H1 (cell line): ENCODE measurements at regions not wholly inside any gene's neighbourhood (a gene's known extent, or its start where the extent isn't known, plus 50 kb on each side); places are given as distances from the start of the nearest gene placed in this dataset.

ENCODE experiments used
- CTCF ChIA-PET: fragments of 300-600 bp; sonication (Branson Sonifier 250); formaldehyde crosslinking; loops from one replicate; lab custom pipeline; 2021; ENCODE audit not compliant: partially characterized antibody; lab: Charles Lee
- POLR2A ChIA-PET: fragments of 300-600 bp; sonication (Branson Sonifier 250); formaldehyde crosslinking; loops from one replicate; lab custom pipeline; 2021; ENCODE audit warnings: inconsistent platforms; ENCODE audit not compliant: partially characterized antibody; lab: Charles Lee
- DNase-seq, 2 experiments: peaks; one replicate each; pipeline versions ENCODE4 v3.0.0 to v3.0.0-alpha.2; 2010 to 2022; ENCODE audit warnings: low spot score in 2 of 2, low read depth in 1 of 2, mixed read lengths in 1 of 2
- FAIRE-seq: peaks from 2 replicates; lab custom pipeline; 2011; peaks lifted over from hg19 to GRCh38; lab: Jason Lieb, UNC
- H2AFZ ChIP-seq: 2 replicates; pipeline ENCODE4 v1.8.1; 2012; ENCODE audit warnings: low read length, inconsistent platforms
- H2AK5ac ChIP-seq: 2 replicates; pipeline ENCODE4 v1.6.1; 2013; ENCODE audit warnings: low read depth, low read length
- H2BK120ac ChIP-seq: replicated peaks from 2 replicates; pipeline ENCODE3; 2013; ENCODE audit warnings: low read depth, low read length, inconsistent platforms
- H2BK12ac ChIP-seq: 2 replicates; pipeline ENCODE4 v1.6.1; 2013; ENCODE audit warnings: low read depth, low read length
- H2BK15ac ChIP-seq: 2 replicates; pipeline ENCODE4 v1.6.1; 2013; ENCODE audit warnings: low read length
- H2BK20ac ChIP-seq: 2 replicates; pipeline ENCODE4 v1.6.1; 2013; ENCODE audit warnings: low read length
- H2BK5ac ChIP-seq: 2 replicates; pipeline ENCODE4 v1.6.1; 2013; ENCODE audit warnings: low read depth, low read length
- H3K14ac ChIP-seq: 2 replicates; pipeline ENCODE4 v1.6.1; 2013; ENCODE audit warnings: inconsistent platforms; ENCODE audit not compliant: insufficient read length
- H3K18ac ChIP-seq: 2 replicates; pipeline ENCODE4 v1.6.1; 2013; ENCODE audit warnings: low read length; ENCODE audit errors: extremely low read depth
- H3K23ac ChIP-seq: 2 replicates; pipeline ENCODE4 v1.6.1; 2013; ENCODE audit warnings: inconsistent platforms; ENCODE audit not compliant: insufficient read length
- H3K23me2 ChIP-seq: 2 replicates; pipeline ENCODE4 v1.6.1; 2013; ENCODE audit warnings: low read depth, low read length
- H3K27ac ChIP-seq: 2 replicates; pipeline ENCODE4 v1.6.1; 2011; ENCODE audit warnings: low read depth, low read length, inconsistent platforms
- H3K27me3 ChIP-seq, 4 experiments: replicated peaks in 1 of 4; 1 replicate in 1 of 4; 2 replicates in 3 of 4; pipeline versions ENCODE4 v1.6.1 to v1.8.1; 2011 to 2013; ENCODE audit warnings: low read length in 3 of 4, mild to moderate bottlenecking in 3 of 4, inconsistent platforms in 2 of 4, mixed read lengths in 2 of 4, moderate library complexity in 1 of 4; ENCODE audit not compliant: control insufficient read depth in 3 of 4, insufficient read depth in 3 of 4; ENCODE audit errors: extremely low read depth in 1 of 4
- H3K36me3 ChIP-seq, 4 experiments: 2 replicates each; pipeline versions ENCODE4 v1.6.1 to v1.8.1; 2011 to 2013; ENCODE audit warnings: mild to moderate bottlenecking in 4 of 4, low read length in 3 of 4, moderate library complexity in 2 of 4, control low read depth in 1 of 4, inconsistent platforms in 1 of 4; ENCODE audit not compliant: insufficient read depth in 4 of 4, control insufficient read depth in 2 of 4
- H3K4ac ChIP-seq: replicated peaks from 2 replicates; pipeline ENCODE3; 2013; ENCODE audit warnings: low read length, low read depth, mixed read lengths, inconsistent platforms; ENCODE audit not compliant: insufficient read length
- H3K4me1 ChIP-seq, 4 experiments: replicated peaks in 1 of 4; 1 replicate in 1 of 4; 2 replicates in 3 of 4; pipeline versions ENCODE4 v1.6.1 to v1.8.1; 2011 to 2013; ENCODE audit warnings: low read length in 3 of 4, inconsistent platforms in 2 of 4, mixed read lengths in 1 of 4; ENCODE audit not compliant: insufficient read depth in 4 of 4, control insufficient read depth in 3 of 4
- H3K4me2 ChIP-seq, 2 experiments: 2 replicates each; pipeline versions ENCODE4 v1.6.1 to v1.8.1; 2011 to 2013; ENCODE audit warnings: low read depth in 2 of 2, low read length in 2 of 2, control low read depth in 1 of 2, inconsistent platforms in 1 of 2, mild to moderate bottlenecking in 1 of 2; ENCODE audit not compliant: insufficient read depth in 1 of 2
- H3K4me3 ChIP-seq, 4 experiments: fragments of 200-600, 300-600 bp in 1 of 4; sonication (generic), shearing (Covaris generic), sonication (Bioruptor Twin) in 1 of 4; 2 replicates each; pipeline versions ENCODE4 v1.5.1 to v1.8.1; 2011 to 2016; ENCODE audit warnings: low read length in 4 of 4, low read depth in 3 of 4, control low read depth in 2 of 4, inconsistent platforms in 2 of 4, mild to moderate bottlenecking in 2 of 4, mixed read lengths in 1 of 4, moderate library complexity in 1 of 4; ENCODE audit not compliant: insufficient read depth in 2 of 4; ENCODE audit errors: extremely low read depth in 1 of 4
- H3K56ac ChIP-seq: replicated peaks from 2 replicates; pipeline ENCODE3; 2013; ENCODE audit warnings: low read depth, mild to moderate bottlenecking, mixed read lengths, low read length, inconsistent platforms; ENCODE audit not compliant: insufficient read length
- H3K79me1 ChIP-seq: 2 replicates; pipeline ENCODE4 v1.6.1; 2013; ENCODE audit warnings: low read depth, low read length, control low read depth
- H3K79me2 ChIP-seq, 2 experiments: 2 replicates each; pipeline versions ENCODE4 v1.6.1 to v1.8.1; 2012 to 2013; ENCODE audit warnings: low read length in 2 of 2, mild to moderate bottlenecking in 2 of 2, inconsistent platforms in 1 of 2; ENCODE audit not compliant: insufficient read depth in 2 of 2, control insufficient read depth in 1 of 2
- H3K9ac ChIP-seq, 4 experiments: replicated peaks in 1 of 4; 1 replicate in 1 of 4; 2 replicates in 3 of 4; pipeline versions ENCODE4 v1.6.1 to v1.8.1; 2011 to 2013; ENCODE audit warnings: low read depth in 3 of 4, low read length in 3 of 4, control low read depth in 2 of 4, mild to moderate bottlenecking in 2 of 4, moderate library complexity in 2 of 4, inconsistent platforms in 1 of 4; ENCODE audit errors: extremely low read depth in 1 of 4
- H3K9me3 ChIP-seq, 2 experiments: 2 replicates each; pipeline versions ENCODE4 v1.6.1 to v1.8.1; 2012 to 2013; ENCODE audit warnings: mild to moderate bottlenecking in 2 of 2, moderate library complexity in 2 of 2, control low read depth in 1 of 2, inconsistent platforms in 1 of 2, low read depth in 1 of 2, low read length in 1 of 2, mixed read lengths in 1 of 2; ENCODE audit not compliant: insufficient read depth in 2 of 2
- H4K20me1 ChIP-seq, 2 experiments: replicated peaks in 1 of 2; 2 replicates each; pipeline versions ENCODE3 to v1.8.1; 2011 to 2013; ENCODE audit warnings: inconsistent platforms in 2 of 2, low read length in 2 of 2, mild to moderate bottlenecking in 1 of 2; ENCODE audit not compliant: insufficient read depth in 2 of 2, control insufficient read depth in 1 of 2
- H4K5ac ChIP-seq: 2 replicates; pipeline ENCODE4 v1.6.1; 2013; ENCODE audit warnings: low read length, low read depth, mixed read lengths, inconsistent platforms; ENCODE audit not compliant: insufficient read length
- H4K8ac ChIP-seq: 2 replicates; pipeline ENCODE4 v1.8.0; 2013; ENCODE audit warnings: mild to moderate bottlenecking, moderate library complexity, low read length, inconsistent platforms; ENCODE audit not compliant: insufficient read depth; ENCODE audit errors: extremely low read depth
- H4K91ac ChIP-seq: replicated peaks from 2 replicates; pipeline ENCODE3; 2013; ENCODE audit warnings: low read length, mixed read lengths, inconsistent platforms; ENCODE audit not compliant: insufficient read length
- HDAC6 ChIP-seq: IDR thresholded peaks from one replicate; pipeline ENCODE4 v1.7.1; 2012; ENCODE audit warnings: low read depth, mild to moderate bottlenecking, inconsistent platforms, low read length, moderate library complexity
- MAX ChIP-seq: IDR thresholded peaks from 2 replicates; pipeline ENCODE4 v1.6.1; 2012; ENCODE audit warnings: inconsistent platforms
- NRF1 ChIP-seq: IDR thresholded peaks from 2 replicates; pipeline ENCODE4 v1.6.1; 2011; ENCODE audit warnings: mild to moderate bottlenecking, low read depth, low read length, improper control_type of control experiment
- POLR2A ChIP-seq, 2 experiments: IDR thresholded peaks; 1 replicate in 1 of 2; 2 replicates in 1 of 2; pipeline ENCODE4 v1.6.1; 2011; ENCODE audit warnings: low read depth in 2 of 2, low read length in 2 of 2, mild to moderate bottlenecking in 2 of 2; ENCODE audit errors: control extremely low read depth in 1 of 2
- POLR2AphosphoS5 ChIP-seq: IDR thresholded peaks from 2 replicates; pipeline ENCODE4 v1.6.1; 2011; ENCODE audit warnings: low read depth, low read length
- SIX5 ChIP-seq: IDR thresholded peaks from 2 replicates; pipeline ENCODE4 v1.6.1; 2011; ENCODE audit warnings: mild to moderate bottlenecking, low read depth, low read length
- SP1 ChIP-seq: IDR thresholded peaks from 2 replicates; pipeline ENCODE4 v1.6.1; 2011; ENCODE audit warnings: low read depth, low read length
- SP4 ChIP-seq: IDR thresholded peaks from 2 replicates; pipeline ENCODE4 v1.6.1; 2012; ENCODE audit warnings: low read length, inconsistent platforms
- TBP ChIP-seq: IDR thresholded peaks from 2 replicates; pipeline ENCODE4 v1.6.1; 2011; ENCODE audit warnings: low read depth, low read length, improper control_type of control experiment
- USF2 ChIP-seq: IDR thresholded peaks from 2 replicates; pipeline ENCODE4 v1.6.1; 2011; ENCODE audit warnings: low read length, improper control_type of control experiment
- ZNF274 ChIP-seq: IDR thresholded peaks from 2 replicates; pipeline ENCODE4 v1.7.0; 2012; ENCODE audit warnings: low read length, borderline replicate concordance; ENCODE audit errors: extremely low read depth
- WGBS, 2 experiments: shearing (Covaris generic) in 1 of 2; methylation state at CpG; one replicate each; pipeline versions ENCODE4 v1.1.6 to v1.1.7; 2013 to 2015; ENCODE audit warnings: low lambda C conversion rate in 2 of 2, mixed read lengths in 2 of 2, inconsistent platforms in 1 of 2, low coverage in 1 of 2, missing lambda C conversion rate in 1 of 2; ENCODE audit not compliant: insufficient replicate concordance in 2 of 2, insufficient coverage in 1 of 2, insufficient read length in 1 of 2; ENCODE audit errors: extremely low coverage in 1 of 2, missing lambda C conversion rate in 1 of 2; 5-methylcytosine and 5-hydroxymethylcytosine counted together

- Histone ChIP-seq H2BK12ac (no peak overlapping the region; the same call in 1 of the 2 replicates), H3K23ac (no peak overlapping the region), H2BK5ac (no peak overlapping the region), H2AFZ (no peak overlapping the region), H3K23me2 (peaks cover 3% of the 10 kb centered on the region; the same call in 1 of the 2 replicates), H3K4me2 (no peak overlapping the region), H3K79me1 (no peaks in the 10 kb centered on the region), H4K20me1 (no peaks in the 10 kb centered on the region), H2AK5ac (no peak overlapping the region), H3K79me2 (no peaks in the 10 kb centered on the region), H3K18ac (no peak overlapping the region), H3K9me3 (no peaks in the 10 kb centered on the region), H3K36me3 (no peaks in the 10 kb centered on the region), H2BK120ac (no peak overlapping the region), H3K4ac (no peak overlapping the region), H3K4me3 (no peak overlapping the region), H3K9ac (peak overlapping the region in 1 of 4 experiments; percentile 40; a peak in 1 of 7 replicates), H3K14ac (no peak overlapping the region), H3K27ac (no peak overlapping the region), H2BK15ac (peak overlapping the region; percentile 66; the same call in 1 of the 2 replicates), H3K56ac (no peak overlapping the region), H4K8ac (no peak overlapping the region), H2BK20ac (0 out of 2 replicates have a peak overlapping the region, but pooled peaks have one; percentile 56), H4K91ac (no peak overlapping the region), H4K5ac (no peak overlapping the region), H3K4me1 (peaks cover 0 to 15% (median 8%) of the 10 kb centered on the region in 4 experiments; a peak in 6 of 7 replicates), H3K27me3 (peaks cover 0 to 2% (median 0%) of the 10 kb centered on the region in 4 experiments; a peak in 1 of 7 replicates)
- ChIA-PET POLR2A (interaction anchor here (0.7 kb wide), 1 partner anchor 946 kb away, joined by 4 read pairs; no protein-coding TSS in a partner anchor), CTCF (interaction anchor here (0.5 to 2.4 kb wide), 4 partner anchors 17 to 303 kb away, joined by 3 to 6 read pairs (median 4); no protein-coding TSS in a partner anchor)
- FAIRE-seq (no peak), DNase-seq (peak in 1 of 2 experiments; percentile 24)
- 94% methylated on average over 6 of the region's 7 CpGs; no CpG with 5 or more reads in 1 of the 2 experiments for WGBS, 2 experiments
- TF ChIP-seq MAX: no peak
- TF ChIP-seq POLR2AphosphoS5: no peak
- no peak for TF ChIP-seq POLR2A (IDR thresholded peaks at IDR 0.05; ENCODE audit: control extremely low read depth in 1 of 2, low read depth in 2 of 2, low read length in 2 of 2)
- no peak for TF ChIP-seq ZNF274
- no peak for TF ChIP-seq NRF1
- no peak for TF ChIP-seq SP1
- no peak for TF ChIP-seq SIX5
- no peak for TF ChIP-seq SP4
- no peak for TF ChIP-seq TBP
- TF ChIP-seq USF2: no peak
- TF ChIP-seq HDAC6: no peak
Observed at GRCh38 chr10:78892338-78893176, 176.2 kb upstream of the ZMIZ1 start.
